GM12873 (cell line): ENCODE measurements at regions not wholly inside any gene's neighbourhood (a gene's known extent, or its start where the extent isn't known, plus 50 kb on each side); places are given as distances from the start of the nearest gene placed in this dataset.

Experiments
- TF ChIP-seq, protein P1 (sequence below): IDR thresholded peaks from 2 replicates; pipeline ENCODE4 v1.5.1; 2012; ENCODE audit warnings: low read depth, mild to moderate bottlenecking, moderate library complexity, low read length, control low read depth; ENCODE audit not compliant: insufficient read depth; ENCODE audit errors: missing control alignments

DNA sequence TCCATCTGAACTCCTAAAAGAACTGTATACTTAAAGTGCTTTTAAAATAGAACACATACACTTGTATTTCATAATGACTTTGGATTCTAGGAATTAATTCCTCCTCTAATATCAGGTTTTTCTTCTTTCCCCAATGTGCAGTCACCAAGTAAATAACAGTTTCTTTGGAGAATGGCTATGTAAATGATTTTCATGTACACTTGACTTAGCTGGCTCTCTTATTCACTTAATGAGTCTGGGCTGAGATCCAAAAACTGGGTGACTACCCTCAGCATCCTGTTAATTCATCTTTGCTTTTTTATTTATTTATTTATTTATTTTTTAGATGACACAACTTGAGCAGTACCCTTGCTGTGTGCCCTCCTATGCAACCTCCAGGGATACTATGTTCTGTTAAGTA lies 1003.7 kb downstream of the SLITRK1 start:
- TF ChIP-seq, protein P1, sequence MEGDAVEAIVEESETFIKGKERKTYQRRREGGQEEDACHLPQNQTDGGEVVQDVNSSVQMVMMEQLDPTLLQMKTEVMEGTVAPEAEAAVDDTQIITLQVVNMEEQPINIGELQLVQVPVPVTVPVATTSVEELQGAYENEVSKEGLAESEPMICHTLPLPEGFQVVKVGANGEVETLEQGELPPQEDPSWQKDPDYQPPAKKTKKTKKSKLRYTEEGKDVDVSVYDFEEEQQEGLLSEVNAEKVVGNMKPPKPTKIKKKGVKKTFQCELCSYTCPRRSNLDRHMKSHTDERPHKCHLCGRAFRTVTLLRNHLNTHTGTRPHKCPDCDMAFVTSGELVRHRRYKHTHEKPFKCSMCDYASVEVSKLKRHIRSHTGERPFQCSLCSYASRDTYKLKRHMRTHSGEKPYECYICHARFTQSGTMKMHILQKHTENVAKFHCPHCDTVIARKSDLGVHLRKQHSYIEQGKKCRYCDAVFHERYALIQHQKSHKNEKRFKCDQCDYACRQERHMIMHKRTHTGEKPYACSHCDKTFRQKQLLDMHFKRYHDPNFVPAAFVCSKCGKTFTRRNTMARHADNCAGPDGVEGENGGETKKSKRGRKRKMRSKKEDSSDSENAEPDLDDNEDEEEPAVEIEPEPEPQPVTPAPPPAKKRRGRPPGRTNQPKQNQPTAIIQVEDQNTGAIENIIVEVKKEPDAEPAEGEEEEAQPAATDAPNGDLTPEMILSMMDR: no peak

DNA sequence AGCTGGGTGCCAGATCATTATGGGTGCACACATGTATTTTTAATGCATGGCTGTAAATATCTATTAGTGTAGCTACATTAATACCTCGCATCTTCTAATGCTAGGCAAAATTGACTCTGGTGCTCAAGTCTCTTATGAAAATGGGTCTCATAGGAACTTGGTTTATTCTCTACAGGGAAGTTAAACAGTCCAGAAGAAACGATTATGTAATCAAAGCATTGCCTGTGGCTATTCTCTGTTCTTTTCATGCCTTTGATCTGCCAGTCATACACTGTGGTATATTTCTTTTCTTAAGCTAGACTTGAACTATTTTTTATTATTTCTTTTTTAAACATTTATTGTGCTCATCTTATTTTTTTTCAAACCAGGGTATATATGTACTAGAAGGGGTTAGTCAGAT lies 1015.0 kb downstream of the SLITRK1 start:
- TF ChIP-seq, protein P1: no peak

DNA sequence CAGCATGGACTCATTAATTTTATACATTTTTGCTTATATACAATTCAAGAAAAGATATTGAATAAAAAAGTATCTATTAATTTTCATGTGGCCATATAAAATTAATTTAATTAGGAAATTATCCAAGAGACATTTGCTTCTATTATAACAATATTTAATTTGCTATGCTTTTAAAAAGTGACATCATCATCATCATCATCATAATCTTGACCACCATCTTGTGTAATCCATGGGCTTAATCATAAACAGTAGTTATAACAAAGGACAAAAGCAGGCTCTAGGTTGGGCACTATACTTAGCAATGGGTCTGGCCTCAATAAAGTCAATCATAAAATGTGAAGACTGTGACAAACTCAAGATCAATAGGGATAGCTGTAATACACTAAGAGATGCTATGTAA lies 1031.6 kb downstream of the SLITRK1 start:
- TF ChIP-seq, protein P1: no peak

DNA sequence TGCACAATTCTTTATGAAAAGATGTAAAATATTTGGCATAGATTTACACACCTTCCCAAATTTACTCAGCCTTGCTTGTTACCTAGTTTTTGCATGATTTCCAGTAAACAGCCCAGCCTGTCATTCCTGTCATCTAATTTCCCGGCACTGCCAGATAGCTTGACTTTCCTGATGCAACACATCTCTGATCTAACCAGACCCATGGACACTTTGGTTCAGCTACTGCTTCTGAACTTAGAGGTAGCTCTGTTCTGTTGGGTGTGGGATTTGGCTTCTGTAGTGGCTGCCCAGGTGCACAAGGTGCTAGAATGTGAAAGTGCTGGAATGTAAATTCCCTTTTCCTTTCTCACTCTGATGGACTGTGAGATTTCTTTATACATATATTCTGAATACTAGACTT lies 1033.5 kb downstream of the SLITRK1 start:
- TF ChIP-seq, protein P1: no peak

DNA sequence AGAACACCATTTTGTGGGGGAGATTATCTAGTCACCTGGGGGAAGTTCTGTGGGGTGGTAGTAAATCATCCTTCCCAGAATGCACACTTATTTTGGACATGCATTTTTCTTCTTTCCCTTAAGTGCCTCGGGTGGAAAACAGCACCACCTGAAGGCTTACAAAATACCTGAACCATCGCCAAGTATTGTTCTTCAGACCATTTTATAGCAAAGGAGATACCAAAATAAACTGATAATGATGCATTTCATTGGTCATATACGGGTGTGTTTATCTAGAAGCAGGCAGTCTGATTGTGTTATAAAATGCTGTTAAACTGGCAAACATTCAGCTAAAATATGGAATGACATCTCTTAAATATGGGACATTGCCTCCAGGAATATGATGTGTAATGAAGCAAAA lies 1034.7 kb downstream of the SLITRK1 start:
- TF ChIP-seq, protein P1: no peak

DNA sequence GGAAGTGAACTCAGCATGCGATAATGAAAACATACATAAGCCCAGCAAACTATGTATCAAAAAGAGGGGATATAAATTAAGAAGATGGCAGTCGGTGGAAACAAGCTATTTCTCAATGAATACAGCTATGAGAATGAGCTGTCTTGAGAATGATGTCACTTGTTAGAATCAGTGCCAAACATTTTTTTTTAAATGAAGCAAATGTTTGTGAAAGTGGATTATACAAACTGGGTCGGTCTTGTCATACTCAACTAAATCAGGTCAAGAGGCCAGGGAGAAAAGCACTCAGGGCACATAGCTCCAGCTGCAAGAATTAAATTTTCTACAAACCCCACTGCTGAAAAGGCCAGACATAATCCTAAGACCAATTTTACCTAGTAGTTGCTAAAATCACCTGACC lies 1048.4 kb downstream of the SLITRK1 start:
- TF ChIP-seq, protein P1: no peak

DNA sequence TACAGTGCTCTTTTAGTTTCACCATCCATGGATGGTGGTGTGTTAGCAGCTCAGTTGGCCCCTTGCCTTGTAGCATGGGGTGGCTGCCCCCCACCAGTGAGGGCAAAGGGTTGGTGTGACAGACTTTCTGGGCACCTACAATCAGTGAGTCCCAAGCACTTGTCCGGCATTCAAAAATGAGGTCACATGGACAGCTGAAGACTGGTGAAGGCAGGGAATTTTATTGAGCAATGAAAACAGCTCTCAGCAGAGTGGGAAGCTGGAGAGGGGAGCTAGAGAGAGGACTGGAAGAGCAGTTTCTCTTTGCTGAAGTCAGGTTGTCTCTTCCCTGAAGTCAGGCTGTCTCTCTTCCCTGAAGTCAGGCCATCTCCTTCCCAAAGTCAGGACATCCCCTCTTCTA lies 1053.2 kb downstream of the SLITRK1 start:
- TF ChIP-seq, protein P1: no peak
